NCI-H1436 (cell line): ENCODE measurements at regions not wholly inside any gene's neighbourhood (a gene's known extent, or its start where the extent isn't known, plus 50 kb on each side); places are given as distances from the start of the nearest gene placed in this dataset.
A peak's percentile ranks its signal among the peaks of the same experiment; 100 is the strongest.

ENCODE experiments used
- DNase-seq: peaks from one replicate; lab custom pipeline; 2025; lab: John Stamatoyannopoulos, UW

- DNase-seq: no peak
Measured at GRCh38 chr6:44678252-44678935, 290.9 kb downstream of the CDC5L start.

GRCh38 chr6:44679438-44680201 is 292.1 kb downstream of the CDC5L start:
- DNase-seq: no peak

- DNase-seq: peak; percentile 21
Measured at GRCh38 chr6:44680202-44680720, 292.8 kb downstream of the CDC5L start.

- no peak for DNase-seq
Measured at GRCh38 chr6:44681761-44682160, 294.3 kb downstream of the CDC5L start.

GRCh38 chr6:44682280-44682679 is 294.8 kb downstream of the CDC5L start:
- no peak for DNase-seq

- DNase-seq: no peak
Measured at GRCh38 chr6:44682987-44683779, 295.7 kb downstream of the CDC5L start.

- DNase-seq: no peak
Measured at GRCh38 chr6:44685213-44685612, 297.7 kb downstream of the CDC5L start.

- DNase-seq: no peak
Measured at GRCh38 chr6:44696099-44696498, 308.6 kb downstream of the CDC5L start.

GRCh38 chr6:44696686-44697085 is 309.2 kb downstream of the CDC5L start:
- DNase-seq: no peak

- DNase-seq: no peak
Measured at GRCh38 chr6:44697327-44697726, 309.8 kb downstream of the CDC5L start.

GRCh38 chr6:44698602-44699001 is 311.1 kb downstream of the CDC5L start:
- DNase-seq: no peak

- DNase-seq: no peak
Measured at GRCh38 chr6:44699082-44699481, 311.6 kb downstream of the CDC5L start.

GRCh38 chr6:44699851-44700250 is 312.3 kb downstream of the CDC5L start:
- no peak for DNase-seq

GRCh38 chr6:44700422-44700821 is 312.9 kb downstream of the CDC5L start:
- no peak for DNase-seq

GRCh38 chr6:44701038-44701636 is 313.6 kb downstream of the CDC5L start:
- no peak for DNase-seq

- no peak for DNase-seq
Measured at GRCh38 chr6:44701637-44702101, 314.2 kb downstream of the CDC5L start.

GRCh38 chr6:44702292-44702691 is 314.8 kb downstream of the CDC5L start:
- no peak for DNase-seq

- no peak for DNase-seq
Measured at GRCh38 chr6:44704240-44705150, 317.0 kb downstream of the CDC5L start.

- no peak for DNase-seq
Measured at GRCh38 chr6:44705596-44705995, 318.1 kb downstream of the CDC5L start.

GRCh38 chr6:44706011-44706410 is 318.5 kb downstream of the CDC5L start:
- no peak for DNase-seq

- DNase-seq: no peak
Measured at GRCh38 chr6:44708208-44708607, 320.7 kb downstream of the CDC5L start.
